ENCODE measurements at regions not wholly inside any gene's neighbourhood (a gene's known extent, or its start where the extent isn't known, plus 50 kb on each side); places are given as distances from the start of the nearest gene placed in this dataset.

- TF ChIP-seq JUNB (IDR thresholded peaks at IDR 0.05) (no peak), SIN3A (IDR thresholded peaks at IDR 0.05; ENCODE audit: low read depth, low read length) (no peak), NR2C2 (IDR thresholded peaks at IDR 0.05; ENCODE audit: borderline replicate concordance, control insufficient read depth, insufficient read length, low read depth) (no peak), ETV6 (conservative IDR thresholded peaks at IDR 0.05 in 1 of 2, IDR thresholded peaks at IDR 0.05 in 1 of 2; ENCODE audit: borderline replicate concordance in 1 of 2, low read depth in 1 of 2) (no peak), HDAC6 (IDR thresholded peaks at IDR 0.05; ENCODE audit: unreplicated experiment) (no peak), KAT2A (conservative IDR thresholded peaks at IDR 0.05; ENCODE audit: control insufficient read depth, low read depth, low read length) (no peak), POLR2AphosphoS2 (IDR thresholded peaks at IDR 0.05; ENCODE audit: low read depth, low read length) (no peak), CREM (IDR thresholded peaks at IDR 0.05; ENCODE audit: low read depth) (no peak), NR2F1 (conservative IDR thresholded peaks at IDR 0.05) (no peak), EZH2 (IDR thresholded peaks at IDR 0.05; ENCODE audit: borderline replicate concordance, control insufficient read depth, low read depth, low read length) (no peak), MTA2 (IDR thresholded peaks at IDR 0.05; ENCODE audit: low read depth) (no peak), CTCF (IDR thresholded peaks at IDR 0.05 in 2 of 3, conservative IDR thresholded peaks at IDR 0.05 in 1 of 3; ENCODE audit: control insufficient read depth in 2 of 3, extremely low read depth in 1 of 3, insufficient read depth in 1 of 3, low read depth in 3 of 3, low read length in 3 of 3) (no peak), POLR2A (IDR thresholded peaks at IDR 0.05; ENCODE audit: low read depth, low read length) (no peak)
These were observed 373.3 kb downstream of the IPMK start for GRCh38 chr10:57894361-57894760.

All from GM12878 (cell line).